Vagina (tissue), 2 donors: ENCODE measurements at regions not wholly inside any gene's neighbourhood (a gene's known extent, or its start where the extent isn't known, plus 50 kb on each side); places are given as distances from the start of the nearest gene placed in this dataset.
"Not testable (repeated sequence)": the region's sequence is repeated elsewhere in the genome, so short reads cannot be mapped to it uniquely, and the experiment has no call there.

Experiments
- DNase-seq, 2 donors: peaks; one replicate each; pipeline ENCODE4 v3.0.0-alpha.2; 2017; ENCODE audit errors: extremely low spot score in 2 of 2
- H3K27ac ChIP-seq: fragments of 200-600 bp; sonication (generic); one replicate; pipeline ENCODE4 v1.5.1; 2019
- H3K27me3 ChIP-seq: fragments of 200-600 bp; sonication (generic); one replicate; pipeline ENCODE4 v1.5.1; 2019
- H3K36me3 ChIP-seq, 2 donors: fragments of 200-600 bp; sonication (generic); one replicate each; pipeline ENCODE4 v1.5.1; 2017 to 2019
- H3K4me1 ChIP-seq: fragments of 200-600 bp; sonication (generic); one replicate; pipeline ENCODE4 v1.5.1; 2019
- H3K4me3 ChIP-seq, 2 donors: fragments of 200-600 bp; sonication (generic); 1 replicate in 1 of 2; 2 replicates in 1 of 2; pipeline ENCODE4 v1.5.1; 2016 to 2019
- H3K9me3 ChIP-seq: fragments of 200-600 bp; sonication (generic); one replicate; pipeline ENCODE4 v1.5.1; 2019
- CTCF ChIP-seq, 3 experiments: fragments of 450-650 bp in 2 of 3; fragments of 200-600 bp in 1 of 3; sonication (generic) in 1 of 3; IDR thresholded peaks; one replicate each; pipeline ENCODE4 v1.5.1; 2017 to 2019; ENCODE audit warnings: antibody characterized with exemption in 3 of 3, mild to moderate bottlenecking in 2 of 3, moderate library complexity in 2 of 3
- POLR2A ChIP-seq, 2 donors: fragments of 450-650 bp; IDR thresholded peaks; one replicate each; pipeline ENCODE4 v1.6.1; 2017; ENCODE audit warnings: antibody characterized with exemption in 2 of 2, mild to moderate bottlenecking in 2 of 2, moderate library complexity in 2 of 2
- POLR2AphosphoS5 ChIP-seq, 2 donors: sonication (generic); formaldehyde crosslinking; IDR thresholded peaks; one replicate each; pipeline ENCODE4 v1.9.0; 2017; ENCODE audit warnings: antibody characterized with exemption in 2 of 2, mild to moderate bottlenecking in 2 of 2, low read depth in 1 of 2; ENCODE audit not compliant: insufficient read depth in 1 of 2
- intact Hi-C: fragments of 100-400 bp; cut with DNase I; formaldehyde crosslinking; loops from one replicate; pipeline ENCODE4 v1.15.1; 2023

GRCh38 chr3:176349706-176350105 lies 847.6 kb downstream of the TBL1XR1 start:
- no peak for DNase-seq
- H3K9me3 ChIP-seq, result no peaks in the 10 kb centered on the region
- H3K27ac ChIP-seq, result no peak overlapping the region
- no peaks in the 10 kb centered on the region for H3K27me3 ChIP-seq
- H3K4me3 ChIP-seq, result no peak overlapping the region
- TF ChIP-seq CTCF (IDR thresholded peaks at IDR 0.05) (no peak), POLR2AphosphoS5 (IDR thresholded peaks at IDR 0.05; ENCODE audit: insufficient read depth in 1 of 2, low read depth in 1 of 2) (no peak), POLR2A (IDR thresholded peaks at IDR 0.05) (no peak)
- H3K4me1 ChIP-seq, result no peaks in the 10 kb centered on the region
- H3K36me3 ChIP-seq, result no peaks in the 10 kb centered on the region
- intact Hi-C loops, result no loop called here

GRCh38 chr3:176347424-176348146 lies 849.7 kb downstream of the TBL1XR1 start:
- no peak for DNase-seq
- no peak overlapping the region for H3K27ac ChIP-seq
- no peaks in the 10 kb centered on the region for H3K4me1 ChIP-seq
- no peaks in the 10 kb centered on the region for H3K9me3 ChIP-seq
- intact Hi-C loops, result no loop called here
- TF ChIP-seq POLR2AphosphoS5 (IDR thresholded peaks at IDR 0.05; ENCODE audit: insufficient read depth in 1 of 2, low read depth in 1 of 2) (no peak), POLR2A (IDR thresholded peaks at IDR 0.05) (no peak), CTCF (IDR thresholded peaks at IDR 0.05) (no peak)
- H3K36me3 ChIP-seq, result no peaks in the 10 kb centered on the region
- no peaks in the 10 kb centered on the region for H3K27me3 ChIP-seq
- H3K4me3 ChIP-seq, result no peak overlapping the region

GRCh38 chr3:176341963-176342362 lies 855.3 kb downstream of the TBL1XR1 start:
- Histone ChIP-seq H3K4me3 (no peak overlapping the region), H3K4me1 (no peaks in the 10 kb centered on the region), H3K27ac (no peak overlapping the region), H3K9me3 (no peaks in the 10 kb centered on the region), H3K36me3 (no peaks in the 10 kb centered on the region), H3K27me3 (no peaks in the 10 kb centered on the region)
- DNase-seq, result no peak
- TF ChIP-seq POLR2AphosphoS5 (IDR thresholded peaks at IDR 0.05; ENCODE audit: insufficient read depth in 1 of 2, low read depth in 1 of 2) (no peak), POLR2A (IDR thresholded peaks at IDR 0.05) (no peak), CTCF (IDR thresholded peaks at IDR 0.05) (no peak)
- intact Hi-C loops, result no loop called here

- Histone ChIP-seq H3K4me3 (no peak overlapping the region), H3K9me3 (no peaks in the 10 kb centered on the region), H3K27ac (no peak overlapping the region), H3K27me3 (no peaks in the 10 kb centered on the region), H3K36me3 (no peaks in the 10 kb centered on the region), H3K4me1 (no peaks in the 10 kb centered on the region)
- intact Hi-C loops, result no loop called here
- DNase-seq, result no peak
- TF ChIP-seq POLR2A (IDR thresholded peaks at IDR 0.05) (no peak), CTCF (IDR thresholded peaks at IDR 0.05) (no peak), POLR2AphosphoS5 (IDR thresholded peaks at IDR 0.05; ENCODE audit: insufficient read depth in 1 of 2, low read depth in 1 of 2) (no peak)
Measured at GRCh38 chr3:176328666-176329065, 868.6 kb downstream of the TBL1XR1 start.

- no peak for TF ChIP-seq POLR2A (IDR thresholded peaks at IDR 0.05)
- no peak for TF ChIP-seq POLR2AphosphoS5 (IDR thresholded peaks at IDR 0.05; ENCODE audit: insufficient read depth in 1 of 2, low read depth in 1 of 2)
- no peak for TF ChIP-seq CTCF (IDR thresholded peaks at IDR 0.05)
- Histone ChIP-seq H3K27me3 (no peaks in the 10 kb centered on the region), H3K4me3 (no peak overlapping the region), H3K9me3 (no peaks in the 10 kb centered on the region), H3K36me3 (no peaks in the 10 kb centered on the region), H3K4me1 (no peaks in the 10 kb centered on the region), H3K27ac (no peak overlapping the region)
- intact Hi-C loops, result no loop called here
- DNase-seq, result no peak
Measured at GRCh38 chr3:176328198-176328597, 869.1 kb downstream of the TBL1XR1 start.

- intact Hi-C loops, H3K27me3 ChIP-seq, H3K9me3 ChIP-seq, H3K27ac ChIP-seq, DNase-seq, H3K4me1 ChIP-seq, H3K4me3 ChIP-seq, H3K36me3 ChIP-seq: not testable (repeated sequence)
Measured at GRCh38 chr3:176326894-176327490, 870.3 kb downstream of the TBL1XR1 start.

GRCh38 chr3:176321532-176321931 lies 875.8 kb downstream of the TBL1XR1 start:
- H3K36me3 ChIP-seq, H3K4me1 ChIP-seq, H3K9me3 ChIP-seq, H3K4me3 ChIP-seq, DNase-seq, H3K27me3 ChIP-seq, H3K27ac ChIP-seq, intact Hi-C loops: not testable (repeated sequence)
